Left ventricle myocardium inferior (tissue), 1 donor: ENCODE measurements at regions not wholly inside any gene's neighbourhood (a gene's known extent, or its start where the extent isn't known, plus 50 kb on each side); places are given as distances from the start of the nearest gene placed in this dataset.
"Not testable (repeated sequence)": the region's sequence is repeated elsewhere in the genome, so short reads cannot be mapped to it uniquely, and the experiment has no call there.

Experiments
- DNase-seq: peaks from one replicate; pipeline ENCODE4 v3.0.0-alpha.2; 2020
- H3K27ac ChIP-seq: fragments of 200-600 bp; replicated peaks from 2 replicates; pipeline ENCODE4 v1.8.0; 2021
- H3K27me3 ChIP-seq: fragments of 200-600 bp; 2 replicates; pipeline ENCODE4 v1.8.0; 2021; ENCODE audit warnings: low read depth
- H3K36me3 ChIP-seq: fragments of 200-600 bp; 2 replicates; pipeline ENCODE4 v1.8.0; 2021
- H3K4me1 ChIP-seq: fragments of 200-600 bp; 2 replicates; pipeline ENCODE4 v1.8.0; 2021
- H3K4me3 ChIP-seq: fragments of 200-600 bp; 2 replicates; pipeline ENCODE4 v1.8.0; 2021; ENCODE audit warnings: mild to moderate bottlenecking, moderate library complexity
- H3K9me3 ChIP-seq: fragments of 200-600 bp; replicated peaks from 2 replicates; pipeline ENCODE4 v1.8.0; 2021
- CTCF ChIP-seq: fragments of 200-600 bp; IDR thresholded peaks from 2 replicates; pipeline ENCODE4 v1.8.0; 2021; ENCODE audit warnings: antibody characterized with exemption, mild to moderate bottlenecking, borderline replicate concordance
- intact Hi-C: fragments of 100-400 bp; cut with micrococcal nuclease; formaldehyde crosslinking; loops from one replicate; pipeline ENCODE4 v1.11.0; 2022
- donor health status: DM: no; HTN: yes; CAD: no; lungs with severe emphysema.

- Histone ChIP-seq H3K27me3 (no peaks in the 10 kb centered on the region), H3K36me3 (no peaks in the 10 kb centered on the region), H3K27ac (no peak overlapping the region), H3K4me1 (no peaks in the 10 kb centered on the region), H3K9me3 (peaks cover 14% of the 10 kb centered on the region), H3K4me3 (no peak overlapping the region)
- DNase-seq = no peak
- intact Hi-C loops = no loop called here
- TF ChIP-seq CTCF = no peak
Measured at GRCh38 chr16:6749698-6750097, 582.9 kb upstream of the RBFOX1 start.

GRCh38 chr16:6736302-6736701 lies 596.3 kb upstream of the RBFOX1 start:
- peaks cover 13% of the 10 kb centered on the region for H3K9me3 ChIP-seq
- H3K27ac ChIP-seq, H3K27me3 ChIP-seq, DNase-seq, H3K4me3 ChIP-seq, H3K4me1 ChIP-seq, H3K36me3 ChIP-seq, intact Hi-C loops: not testable (repeated sequence)

GRCh38 chr16:6735631-6736030 lies 597.0 kb upstream of the RBFOX1 start:
- intact Hi-C loops = no loop called here
- no peaks in the 10 kb centered on the region for H3K27me3 ChIP-seq
- no peaks in the 10 kb centered on the region for H3K4me1 ChIP-seq
- no peak for TF ChIP-seq CTCF
- H3K9me3 ChIP-seq = peaks cover 13% of the 10 kb centered on the region
- H3K27ac ChIP-seq = no peak overlapping the region
- DNase-seq = no peak
- H3K4me3 ChIP-seq = no peak overlapping the region
- no peaks in the 10 kb centered on the region for H3K36me3 ChIP-seq

GRCh38 chr16:6732166-6732565 lies 600.5 kb upstream of the RBFOX1 start:
- intact Hi-C loops = no loop called here
- no peaks in the 10 kb centered on the region for H3K27me3 ChIP-seq

GRCh38 chr16:6728381-6728780 lies 604.3 kb upstream of the RBFOX1 start:
- intact Hi-C loops = no loop called here
- DNase-seq = no peak
- TF ChIP-seq CTCF = no peak
- Histone ChIP-seq H3K4me1 (no peaks in the 10 kb centered on the region), H3K4me3 (no peak overlapping the region), H3K27ac (no peak overlapping the region), H3K9me3 (peaks cover 7% of the 10 kb centered on the region), H3K27me3 (no peaks in the 10 kb centered on the region), H3K36me3 (no peaks in the 10 kb centered on the region)

More at GRCh38 chr16:6732166-6732565, 600.5 kb upstream of the RBFOX1 start:
- no peak overlapping the region for H3K4me3 ChIP-seq
- DNase-seq = no peak
- no peak for TF ChIP-seq CTCF
- no peaks in the 10 kb centered on the region for H3K4me1 ChIP-seq
- no peaks in the 10 kb centered on the region for H3K36me3 ChIP-seq
- no peak overlapping the region for H3K27ac ChIP-seq
- H3K9me3 ChIP-seq = no peaks in the 10 kb centered on the region

- H3K27me3 ChIP-seq = no peaks in the 10 kb centered on the region
- no peak overlapping the region for H3K4me3 ChIP-seq
- H3K27ac ChIP-seq = no peak overlapping the region
- peaks cover 10% of the 10 kb centered on the region for H3K9me3 ChIP-seq
- H3K36me3 ChIP-seq = no peaks in the 10 kb centered on the region
- intact Hi-C loops = no loop called here
- no peak for DNase-seq
- H3K4me1 ChIP-seq = no peaks in the 10 kb centered on the region
- no peak for TF ChIP-seq CTCF
Measured at GRCh38 chr16:6726621-6727020, 606.0 kb upstream of the RBFOX1 start.
